NOMO-1 (cell line): ENCODE measurements at regions not wholly inside any gene's neighbourhood (a gene's known extent, or its start where the extent isn't known, plus 50 kb on each side); places are given as distances from the start of the nearest gene placed in this dataset.
A peak's percentile ranks its signal among the peaks of the same experiment; 100 is the strongest.
"Not testable (repeated sequence)": the region's sequence is repeated elsewhere in the genome, so short reads cannot be mapped to it uniquely, and the experiment has no call there.

Experiments used
- DNase-seq, 2 experiments: peaks; one replicate each; lab custom pipeline; 2025; ENCODE audit not compliant: unreplicated experiment in 2 of 2; lab: John Stamatoyannopoulos, UW

DNA sequence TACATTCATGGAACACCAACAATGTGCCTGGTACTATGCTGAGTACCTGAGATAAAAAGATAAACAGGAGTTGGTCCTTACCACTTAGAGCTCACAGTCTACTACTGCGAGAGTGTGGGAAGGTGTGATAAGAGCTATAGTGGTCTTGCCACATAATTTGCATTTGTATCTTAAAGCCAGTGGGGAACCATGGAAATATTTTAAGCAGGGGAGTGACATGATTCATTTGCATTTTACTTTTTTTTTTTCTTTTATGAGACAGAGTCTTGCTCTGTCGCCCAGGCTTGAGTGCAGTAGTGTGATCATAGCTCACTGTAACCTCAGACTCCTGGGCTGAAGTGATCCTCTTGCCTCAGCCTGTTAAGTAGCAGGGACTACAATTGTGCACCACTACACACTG lies 53.6 kb downstream of the SRGAP2 start:
- DNase-seq, result not testable (repeated sequence)

GRCh38 chr1:206261473-206261872 lies 58.1 kb downstream of the SRGAP2 start:
- DNase-seq, result not testable (repeated sequence)

- DNase-seq, result not testable (repeated sequence)
These were observed 59.1 kb downstream of the SRGAP2 start for GRCh38 chr1:206262424-206262823.

DNA sequence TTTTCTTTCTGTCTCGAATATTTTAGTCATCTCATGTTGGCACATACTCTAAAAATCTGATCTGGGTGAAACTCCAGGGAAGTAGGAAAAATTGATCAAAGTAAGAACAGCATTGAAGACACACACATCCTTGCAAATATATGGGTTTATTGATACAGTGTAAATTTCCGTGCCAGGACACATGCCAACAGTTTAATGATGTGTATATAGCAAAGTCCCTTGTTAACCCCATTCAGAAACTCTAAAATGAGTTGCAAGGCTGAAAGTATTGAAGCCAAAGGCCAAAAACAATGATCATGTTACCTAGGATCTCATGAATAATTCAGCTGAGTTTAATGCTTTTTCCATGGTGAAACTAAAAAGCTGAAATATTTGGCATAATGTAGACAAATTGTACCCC lies 61.6 kb downstream of the SRGAP2 start:
- not testable (repeated sequence) for DNase-seq

DNA sequence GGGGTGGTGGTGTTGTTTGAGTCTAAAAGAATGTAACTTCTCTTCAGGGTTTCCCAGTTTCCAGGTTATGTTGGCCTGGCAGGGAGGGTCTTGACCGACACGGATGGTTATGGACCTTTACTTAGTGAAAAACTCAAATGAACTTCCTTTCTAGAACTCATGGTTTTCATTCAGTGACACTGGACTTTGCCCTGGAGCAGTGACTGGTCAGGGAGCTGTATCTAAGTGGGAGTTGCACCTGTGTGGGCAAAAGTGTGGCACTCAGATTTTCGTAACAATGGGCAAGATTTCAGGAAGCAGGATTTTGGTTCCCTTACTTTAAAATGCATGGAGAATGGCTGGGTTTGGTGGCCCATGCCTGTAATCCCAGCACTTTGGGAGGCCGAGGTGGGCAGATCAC lies 67.8 kb downstream of the SRGAP2 start:
- not testable (repeated sequence) for DNase-seq

DNA sequence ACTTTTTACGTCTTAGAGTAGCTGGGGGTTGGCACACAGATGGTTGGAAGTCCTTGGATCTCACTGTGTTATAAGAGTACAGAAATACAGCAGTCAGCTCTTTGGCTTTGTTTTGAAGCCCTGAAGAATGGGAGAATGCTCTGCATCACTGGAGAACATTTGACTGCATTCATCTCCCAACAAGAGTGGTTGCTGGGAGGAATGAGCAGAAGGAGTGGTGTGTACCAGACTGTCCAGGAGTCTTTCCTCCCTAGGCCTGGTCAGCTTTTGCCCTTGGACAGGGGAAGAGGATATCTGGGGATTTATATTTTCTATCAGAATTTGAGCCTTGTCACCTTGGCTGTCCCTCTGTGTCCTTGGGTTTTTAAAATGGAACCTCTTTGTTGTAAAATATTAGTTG lies 69.8 kb downstream of the SRGAP2 start:
- not testable (repeated sequence) for DNase-seq

- DNase-seq, result not testable (repeated sequence)
These were observed 72.8 kb downstream of the SRGAP2 start for GRCh38 chr1:206276143-206276542.

DNA sequence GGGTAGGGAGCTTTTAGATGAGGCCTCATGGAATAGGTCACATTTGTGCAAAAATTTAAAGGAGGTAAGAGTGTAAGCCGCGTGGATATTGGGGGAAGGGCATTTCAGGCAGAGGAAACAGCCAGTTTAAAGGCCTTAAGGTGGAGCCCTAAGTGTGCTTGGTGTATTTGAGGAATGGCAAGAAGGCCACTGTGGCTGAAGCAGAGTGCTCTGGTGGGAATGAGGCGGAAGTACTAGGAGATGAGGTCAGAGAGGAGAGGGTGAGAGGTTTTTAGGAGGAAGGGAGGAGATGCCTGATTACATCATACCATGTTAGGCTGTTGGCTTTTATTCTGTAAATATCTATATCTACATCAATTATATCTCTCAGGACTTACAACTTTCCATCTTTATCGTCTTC lies 75.3 kb downstream of the SRGAP2 start:
- peak in 1 of 2 experiments; percentile 1 for DNase-seq

- not testable (repeated sequence) for DNase-seq
These were observed 77.3 kb downstream of the SRGAP2 start for GRCh38 chr1:206280683-206281082.

DNA sequence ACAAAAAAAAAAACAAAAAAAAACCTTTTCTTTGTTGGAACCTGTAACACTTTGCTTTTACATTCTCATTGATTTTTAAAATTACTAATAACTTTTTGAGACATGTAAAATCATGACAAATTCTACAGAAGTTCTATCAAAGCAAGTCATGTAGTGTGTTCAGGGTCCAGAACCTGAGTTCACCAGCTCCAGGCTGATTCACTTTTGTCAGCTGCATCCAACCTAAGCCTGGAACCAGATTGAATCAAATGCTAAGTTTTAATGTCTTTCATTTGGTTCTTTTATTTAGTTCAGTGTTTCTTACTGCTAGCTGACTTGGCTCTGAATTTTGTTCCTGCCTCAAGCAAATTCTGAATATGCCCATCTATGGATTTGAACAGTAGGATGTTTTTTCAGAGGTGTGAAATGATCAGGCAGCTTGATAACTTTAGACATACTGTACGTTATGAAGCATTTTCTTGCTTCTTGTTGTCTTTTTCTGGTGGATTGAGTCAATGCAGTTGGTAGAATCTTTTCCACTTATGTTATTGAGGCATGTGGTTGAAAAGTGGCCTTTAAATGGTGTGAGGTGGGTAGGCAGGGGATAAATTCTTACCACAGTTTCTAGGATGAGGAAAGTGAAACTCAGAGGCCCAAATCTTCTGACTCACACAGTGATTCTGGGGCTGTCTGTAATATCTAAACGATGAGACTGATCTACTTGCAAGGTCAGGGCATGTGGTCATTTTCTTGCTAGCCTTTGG lies 78.7 kb downstream of the SRGAP2 start:
- not testable (repeated sequence) for DNase-seq

DNA sequence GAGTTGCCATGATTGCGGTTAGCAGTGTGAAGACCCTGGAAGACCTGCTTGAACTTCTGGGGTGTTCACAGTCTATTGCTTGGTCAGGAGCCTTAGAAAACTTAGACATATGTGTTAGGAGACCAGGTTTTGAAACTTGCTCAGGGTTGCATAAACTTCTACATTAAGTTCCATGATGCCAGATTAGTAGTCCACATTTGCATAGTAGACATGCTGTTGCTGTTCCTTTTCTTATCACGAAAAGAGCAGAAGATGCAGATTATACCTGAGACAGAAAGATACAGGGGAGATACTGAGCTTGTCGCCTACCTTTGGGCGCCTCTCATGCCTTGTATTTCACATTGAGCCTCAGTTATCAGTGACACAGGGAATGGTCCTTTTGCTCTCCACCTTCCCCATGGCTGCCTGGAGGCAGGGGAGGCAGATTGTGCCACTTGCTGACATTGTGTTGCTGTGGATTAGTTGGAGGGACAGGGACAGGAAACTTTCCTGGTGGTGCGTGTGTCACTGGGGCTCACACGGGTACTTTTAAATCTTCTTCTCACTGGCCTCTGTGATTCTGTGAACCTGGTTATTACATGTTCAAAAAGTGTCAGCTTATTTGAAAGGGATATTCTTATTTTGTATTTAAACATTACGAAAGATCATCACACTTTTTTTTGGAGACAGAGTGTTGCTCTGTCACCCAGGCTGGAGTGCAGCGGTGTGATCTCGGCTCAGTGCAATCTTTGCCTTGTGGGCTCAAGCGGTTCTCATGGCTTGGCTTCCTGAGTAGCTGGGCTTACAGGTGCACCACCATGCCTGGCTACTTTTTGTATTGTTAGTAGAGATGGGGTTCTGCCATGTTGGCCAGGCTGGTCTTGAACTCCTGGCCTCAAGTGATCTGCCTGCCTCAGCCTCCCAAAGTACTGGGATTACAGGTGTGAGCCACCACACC lies 82.0 kb downstream of the SRGAP2 start:
- not testable (repeated sequence) for DNase-seq

GRCh38 chr1:206287759-206288158 lies 84.4 kb downstream of the SRGAP2 start:
- DNase-seq, result not testable (repeated sequence)

- not testable (repeated sequence) for DNase-seq
These were observed 85.1 kb downstream of the SRGAP2 start for GRCh38 chr1:206288453-206288852.

- not testable (repeated sequence) for DNase-seq
These were observed 94.0 kb downstream of the SRGAP2 start for GRCh38 chr1:206297145-206298031.

DNA sequence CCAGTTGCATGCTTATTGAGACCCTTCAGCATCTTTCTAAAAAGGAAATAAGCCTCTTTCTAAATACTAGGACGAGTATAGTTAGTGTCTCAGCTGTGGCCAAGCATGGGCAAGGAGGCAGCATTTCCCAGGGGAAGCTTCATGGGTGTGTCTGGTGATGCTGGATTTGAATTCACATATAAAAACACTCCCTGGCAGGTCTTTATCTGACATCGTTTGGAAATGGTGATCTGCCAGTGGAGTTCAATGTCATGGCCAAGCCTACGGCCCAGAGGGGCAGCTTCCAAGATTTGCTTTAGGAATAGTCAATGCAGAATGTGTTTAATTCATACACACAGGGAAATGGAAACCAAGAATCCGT lies 94.7 kb downstream of the SRGAP2 start:
- not testable (repeated sequence) for DNase-seq

DNA sequence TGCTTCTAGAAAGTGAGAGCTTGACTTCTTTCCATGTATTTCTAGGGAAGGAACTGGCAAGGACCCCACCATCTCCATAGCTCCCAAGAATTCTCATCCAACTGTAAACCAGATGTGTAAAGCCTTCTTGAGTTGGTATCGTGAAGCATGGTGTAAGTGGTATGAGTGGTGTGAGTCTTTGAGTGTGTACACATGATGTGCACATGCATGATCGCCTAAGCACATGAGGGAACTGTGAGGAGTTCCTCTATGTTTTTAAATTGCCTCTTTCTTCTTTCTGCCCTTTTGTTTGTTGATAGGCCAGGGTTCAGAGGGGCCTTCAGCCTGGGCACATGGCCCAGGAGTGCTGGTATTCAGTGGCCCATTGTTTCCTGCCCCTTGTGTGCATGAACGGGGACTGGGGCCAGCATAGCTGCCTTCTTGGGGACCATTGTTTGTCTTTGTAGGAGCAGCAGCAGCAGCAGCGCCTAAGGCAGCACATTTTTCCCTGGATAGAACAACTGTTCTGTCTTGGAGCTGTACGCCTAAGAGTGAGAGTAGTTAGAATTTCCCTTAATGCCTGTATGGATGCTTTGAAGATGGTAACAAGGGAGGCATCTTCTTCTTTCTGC lies 95.9 kb downstream of the SRGAP2 start:
- DNase-seq, result not testable (repeated sequence)

DNA sequence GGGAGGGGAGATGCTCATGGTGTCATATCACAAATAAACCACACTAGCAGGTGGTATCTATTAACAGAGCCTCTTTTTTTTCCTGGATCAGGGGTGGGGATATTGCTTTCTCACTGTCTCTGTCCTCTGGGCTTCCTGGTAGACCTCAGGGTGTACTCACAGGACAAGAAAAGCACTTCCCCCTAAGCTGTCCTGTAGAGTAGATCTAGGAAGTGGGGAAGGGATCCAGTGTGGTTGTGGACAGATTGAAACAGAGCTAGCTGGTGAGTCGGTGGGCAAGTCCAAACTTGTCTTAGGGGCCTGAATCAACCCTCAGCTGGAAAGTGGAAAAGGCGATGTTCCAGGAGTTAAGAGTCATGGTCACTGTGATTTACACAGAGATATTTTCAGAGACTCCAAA lies 96.6 kb downstream of the SRGAP2 start:
- DNase-seq, result not testable (repeated sequence)

GRCh38 chr1:206302056-206302455 lies 98.7 kb downstream of the SRGAP2 start:
- DNase-seq, result not testable (repeated sequence)

DNA sequence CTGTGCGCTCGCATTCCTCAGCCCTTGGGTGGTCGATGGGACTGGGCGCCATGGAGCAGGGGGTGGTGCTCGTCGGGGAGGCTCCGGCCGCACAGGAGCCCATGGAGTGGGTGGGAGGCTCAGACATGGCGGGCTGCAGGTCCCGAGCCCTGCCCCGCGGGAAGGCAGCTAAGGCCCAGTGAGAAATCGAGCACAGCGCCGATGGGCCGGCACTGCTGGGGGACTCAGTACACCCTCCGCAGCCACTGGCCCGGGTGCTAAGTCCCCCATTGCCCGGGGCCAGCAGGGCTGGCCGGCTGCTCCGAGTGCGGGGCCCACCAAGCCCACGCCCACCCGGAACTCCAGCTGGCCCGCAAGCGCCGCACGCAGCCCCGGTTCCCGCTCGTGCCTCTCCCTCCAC lies 104.1 kb downstream of the SRGAP2 start:
- DNase-seq, result not testable (repeated sequence)

GRCh38 chr1:206310948-206311347 lies 107.6 kb downstream of the SRGAP2 start:
- DNase-seq, result not testable (repeated sequence)
